SIG-M5 treated with dmso at 0.1 percent for 504 hours (cell line): ENCODE measurements at regions not wholly inside any gene's neighbourhood (a gene's known extent, or its start where the extent isn't known, plus 50 kb on each side); places are given as distances from the start of the nearest gene placed in this dataset.
A peak's percentile ranks its signal among the peaks of the same experiment; 100 is the strongest.
"Not testable (repeated sequence)": the region's sequence is repeated elsewhere in the genome, so short reads cannot be mapped to it uniquely, and the experiment has no call there.

Source experiments
- DNase-seq: peaks from one replicate; lab custom pipeline; 2025; ENCODE audit not compliant: unreplicated experiment; lab: John Stamatoyannopoulos, UW

GRCh38 chr17:22304667-22305303 is 612.5 kb downstream of the KCNJ18 start:
- DNase-seq: no peak

- DNase-seq: no peak
These were observed 613.2 kb downstream of the KCNJ18 start for GRCh38 chr17:22305356-22306071.

GRCh38 chr17:22310292-22310691 is 618.0 kb downstream of the KCNJ18 start:
- DNase-seq: not testable (repeated sequence)

GRCh38 chr17:22310717-22311686 is 618.7 kb downstream of the KCNJ18 start:
- peak; percentile 13 for DNase-seq

GRCh38 chr17:22321001-22321400 is 628.7 kb downstream of the KCNJ18 start:
- DNase-seq: not testable (repeated sequence)

- DNase-seq: not testable (repeated sequence)
These were observed 630.7 kb downstream of the KCNJ18 start for GRCh38 chr17:22322893-22323550.

- no peak for DNase-seq
These were observed 645.1 kb downstream of the KCNJ18 start for GRCh38 chr17:22337467-22337866.

- DNase-seq: not testable (repeated sequence)
These were observed 664.3 kb downstream of the KCNJ18 start for GRCh38 chr17:22356603-22357002.

GRCh38 chr17:22370988-22371387 is 678.7 kb downstream of the KCNJ18 start:
- DNase-seq: not testable (repeated sequence)

GRCh38 chr17:22373911-22374310 is 681.6 kb downstream of the KCNJ18 start:
- no peak for DNase-seq

GRCh38 chr17:22374741-22375140 is 682.4 kb downstream of the KCNJ18 start:
- DNase-seq: no peak

- not testable (repeated sequence) for DNase-seq
These were observed 684.4 kb downstream of the KCNJ18 start for GRCh38 chr17:22376747-22377146.

GRCh38 chr17:22378748-22379147 is 686.4 kb downstream of the KCNJ18 start:
- DNase-seq: not testable (repeated sequence)

GRCh38 chr17:22381589-22381988 is 689.3 kb downstream of the KCNJ18 start:
- DNase-seq: not testable (repeated sequence)

GRCh38 chr17:22383772-22384460 is 691.6 kb downstream of the KCNJ18 start:
- not testable (repeated sequence) for DNase-seq

- DNase-seq: not testable (repeated sequence)
These were observed 692.1 kb downstream of the KCNJ18 start for GRCh38 chr17:22384461-22384800.

- not testable (repeated sequence) for DNase-seq
These were observed 706.1 kb downstream of the KCNJ18 start for GRCh38 chr17:22398446-22398845.

GRCh38 chr17:22399037-22399436 is 706.7 kb downstream of the KCNJ18 start:
- DNase-seq: not testable (repeated sequence)

GRCh38 chr17:22405080-22405479 is 712.8 kb downstream of the KCNJ18 start:
- not testable (repeated sequence) for DNase-seq

- DNase-seq: no peak
These were observed 716.9 kb downstream of the KCNJ18 start for GRCh38 chr17:22409160-22409751.
